SK-N-SH treated with all-trans-retinoic acid at 6 μM for 48 hours (cell line): ENCODE measurements at regions not wholly inside any gene's neighbourhood (a gene's known extent, or its start where the extent isn't known, plus 50 kb on each side); places are given as distances from the start of the nearest gene placed in this dataset.

ENCODE experiments used
- ATAC-seq: fragments of 200-7000 bp; cut with Tn5 transposase; 3 replicates; pipeline ENCODE4 v1.9.1; 2020; ENCODE audit warnings: mild to moderate bottlenecking, moderate library complexity
- BACH2 ChIP-seq: fragments of 250-450 bp; sonication (Bioruptor Pico); IDR thresholded peaks from 2 replicates; pipeline ENCODE4 v1.9.0; 2021; ENCODE audit warnings: mild to moderate bottlenecking, borderline replicate concordance
- CREB5 ChIP-seq: fragments of 250-450 bp; sonication (Bioruptor Pico); IDR thresholded peaks from 2 replicates; pipeline ENCODE4 v1.5.1; 2020; ENCODE audit warnings: low read depth, mild to moderate bottlenecking, moderate library complexity
- CSRNP3 ChIP-seq: fragments of 250-450 bp; sonication (Bioruptor Pico); IDR thresholded peaks from 2 replicates; pipeline ENCODE4 v1.5.1; 2021; ENCODE audit warnings: mild to moderate bottlenecking, moderate library complexity
- ESRRG ChIP-seq: fragments of 250-450 bp; sonication (Bioruptor Pico); IDR thresholded peaks from 2 replicates; pipeline ENCODE4 v1.6.1; 2021; ENCODE audit warnings: mild to moderate bottlenecking
- GLIS3 ChIP-seq: fragments of 250-450 bp; sonication (Bioruptor Pico); IDR thresholded peaks from 2 replicates; pipeline ENCODE4 v1.5.0; 2020; ENCODE audit warnings: mild to moderate bottlenecking, moderate library complexity
- ISL1 ChIP-seq: fragments of 250-450 bp; sonication (Bioruptor Pico); IDR thresholded peaks from 2 replicates; pipeline ENCODE4 v2.1.2; 2022; ENCODE audit warnings: mild to moderate bottlenecking, moderate library complexity
- OSR1 ChIP-seq: fragments of 250-450 bp; sonication (Bioruptor Pico); IDR thresholded peaks from 2 replicates; pipeline ENCODE4 v1.8.0; 2022; ENCODE audit warnings: moderate library complexity, mild to moderate bottlenecking, inconsistent platforms
- PATZ1 ChIP-seq: fragments of 250-450 bp; sonication (Bioruptor Pico); IDR thresholded peaks from 2 replicates; pipeline ENCODE4 v1.8.0; 2020; ENCODE audit warnings: mild to moderate bottlenecking, moderate library complexity, borderline replicate concordance
- POU6F1 ChIP-seq: fragments of 250-450 bp; sonication (Bioruptor Pico); IDR thresholded peaks from 2 replicates; pipeline ENCODE4 v1.8.0; 2021; ENCODE audit warnings: low read depth, mild to moderate bottlenecking, moderate library complexity, borderline replicate concordance
- PPARA ChIP-seq: fragments of 250-450 bp; sonication (Bioruptor Pico); IDR thresholded peaks from 2 replicates; pipeline ENCODE4 v1.5.0; 2020; ENCODE audit warnings: mild to moderate bottlenecking, borderline replicate concordance
- RARB ChIP-seq: fragments of 250-450 bp; sonication (Bioruptor Pico); IDR thresholded peaks from 2 replicates; pipeline ENCODE4 v1.8.0; 2021; ENCODE audit warnings: mild to moderate bottlenecking, moderate library complexity
- TCF4 ChIP-seq: fragments of 250-450 bp; sonication (Bioruptor Pico); IDR thresholded peaks from 2 replicates; pipeline ENCODE4 v1.8.0; 2021; ENCODE audit warnings: mild to moderate bottlenecking, moderate library complexity, borderline replicate concordance
- TSHZ2 ChIP-seq: fragments of 250-450 bp; sonication (Bioruptor Pico); IDR thresholded peaks from 2 replicates; pipeline ENCODE4 v1.5.0; 2020; ENCODE audit warnings: mild to moderate bottlenecking, moderate library complexity
- ZC3H10 ChIP-seq: fragments of 250-450 bp; sonication (Bioruptor Pico); IDR thresholded peaks from 2 replicates; pipeline ENCODE4 v1.5.1; 2021; ENCODE audit warnings: mild to moderate bottlenecking, moderate library complexity
- ZFP3 ChIP-seq: fragments of 250-450 bp; sonication (Bioruptor Pico); IDR thresholded peaks from 2 replicates; pipeline ENCODE4 v1.5.0; 2020; ENCODE audit warnings: mild to moderate bottlenecking, moderate library complexity
- ZNF565 ChIP-seq: fragments of 450-650 bp; formaldehyde crosslinking; conservative IDR thresholded peaks from 2 replicates; pipeline ENCODE4 v1.5.0; 2020; ENCODE audit warnings: low read depth, mild to moderate bottlenecking, moderate library complexity
- ZNF70 ChIP-seq: fragments of 450-650 bp; formaldehyde crosslinking; IDR thresholded peaks from 2 replicates; pipeline ENCODE4 v1.5.0; 2020; ENCODE audit warnings: mild to moderate bottlenecking, moderate library complexity
- ZNF8 ChIP-seq: fragments of 450-650 bp; formaldehyde crosslinking; IDR thresholded peaks from 2 replicates; pipeline ENCODE4 v1.5.0; 2020; ENCODE audit warnings: mild to moderate bottlenecking, moderate library complexity

- TF ChIP-seq PATZ1 (CRISPR knock-in tag) (no peak), TSHZ2 (no peak), GLIS3 (CRISPR knock-in tag) (no peak), ZC3H10 (no peak)
These were observed 277.3 kb downstream of the MBD2 start (continued) for GRCh38 chr18:53947092-53947640.

GRCh38 chr18:53946594-53946993, 277.9 kb downstream of the MBD2 start:
- TF ChIP-seq TSHZ2, result no peak
- TF ChIP-seq POU6F1 (CRISPR knock-in tag), result no peak
- TF ChIP-seq BACH2 (CRISPR knock-in tag), result no peak
- TF ChIP-seq ZNF70, result no peak
- TF ChIP-seq PPARA (CRISPR knock-in tag), result no peak
- no peak for TF ChIP-seq ZNF565 (CRISPR knock-in tag)
- TF ChIP-seq ZFP3 (CRISPR knock-in tag), result no peak
- no peak for TF ChIP-seq RARB
- TF ChIP-seq ZC3H10, result no peak
- no peak for TF ChIP-seq ESRRG (CRISPR knock-in tag)
- TF ChIP-seq CSRNP3 (CRISPR knock-in tag), result no peak
- TF ChIP-seq PATZ1 (CRISPR knock-in tag), result no peak
- TF ChIP-seq ISL1, result no peak
- TF ChIP-seq CREB5, result no peak
- no peak for TF ChIP-seq TCF4
- no peak for TF ChIP-seq ZNF8 (CRISPR knock-in tag)
- TF ChIP-seq OSR1, result no peak
- TF ChIP-seq, all 23 proteins: peak for 0
- no peak for ATAC-seq
